Iris pigment epithelial cell (primary cell): ENCODE measurements at regions not wholly inside any gene's neighbourhood (a gene's known extent, or its start where the extent isn't known, plus 50 kb on each side); places are given as distances from the start of the nearest gene placed in this dataset.
A peak's percentile ranks its signal among the peaks of the same experiment; 100 is the strongest.
"Not testable (repeated sequence)": the region's sequence is repeated elsewhere in the genome, so short reads cannot be mapped to it uniquely, and the experiment has no call there.

Experiments
- DNase-seq: peaks from one replicate; pipeline ENCODE4 v3.0.0-alpha.2; 2011; ENCODE audit warnings: low read depth

GRCh38 chrX:74251006-74251930 is 52.7 kb upstream of the ZCCHC13 start:
- peak; percentile 83 for DNase-seq

- no peak for DNase-seq
Measured at GRCh38 chrX:74250574-74250973, 53.4 kb upstream of the ZCCHC13 start.

GRCh38 chrX:74249963-74250362 is 54.0 kb upstream of the ZCCHC13 start:
- no peak for DNase-seq

- no peak for DNase-seq
Measured at GRCh38 chrX:74248889-74249288, 55.1 kb upstream of the ZCCHC13 start.

GRCh38 chrX:74246524-74246923 is 57.5 kb upstream of the ZCCHC13 start:
- peak; percentile 46 for DNase-seq

GRCh38 chrX:74242484-74243138 is 61.4 kb upstream of the ZCCHC13 start:
- no peak for DNase-seq

GRCh38 chrX:74242050-74242449 is 61.9 kb upstream of the ZCCHC13 start:
- peak; percentile 87 for DNase-seq

- no peak for DNase-seq
Measured at GRCh38 chrX:74238771-74239170, 65.2 kb upstream of the ZCCHC13 start.

- DNase-seq, result no peak
Measured at GRCh38 chrX:74234818-74235217, 69.2 kb upstream of the ZCCHC13 start.

GRCh38 chrX:74232859-74233258 is 71.1 kb upstream of the ZCCHC13 start:
- peak; percentile 42 for DNase-seq

GRCh38 chrX:74231625-74232024 is 72.4 kb upstream of the ZCCHC13 start:
- no peak for DNase-seq

GRCh38 chrX:74230094-74230493 is 73.9 kb upstream of the ZCCHC13 start:
- DNase-seq, result no peak

GRCh38 chrX:74225111-74225510 is 78.9 kb upstream of the ZCCHC13 start:
- no peak for DNase-seq

- no peak for DNase-seq
Measured at GRCh38 chrX:74220277-74220676, 83.7 kb upstream of the ZCCHC13 start.

- no peak for DNase-seq
Measured at GRCh38 chrX:74218895-74219294, 85.1 kb upstream of the ZCCHC13 start.

- DNase-seq, result no peak
Measured at GRCh38 chrX:74216421-74216820, 87.6 kb upstream of the ZCCHC13 start.

GRCh38 chrX:74211911-74212310 is 92.1 kb upstream of the ZCCHC13 start:
- no peak for DNase-seq

GRCh38 chrX:74207539-74207938 is 96.4 kb upstream of the ZCCHC13 start:
- DNase-seq, result no peak

GRCh38 chrX:74195605-74196004 is 108.4 kb upstream of the ZCCHC13 start:
- no peak for DNase-seq

GRCh38 chrX:74195120-74195519 is 108.9 kb upstream of the ZCCHC13 start:
- DNase-seq, result no peak

- DNase-seq, result peak; percentile 21
Measured at GRCh38 chrX:74187211-74187610, 116.8 kb upstream of the ZCCHC13 start.

- DNase-seq, result not testable (repeated sequence)
Measured at GRCh38 chrX:74183047-74183446, 120.9 kb upstream of the ZCCHC13 start.

GRCh38 chrX:74181976-74182375 is 122.0 kb upstream of the ZCCHC13 start:
- DNase-seq, result not testable (repeated sequence)
